Subcutaneous abdominal adipose tissue (tissue), 5 donors: ENCODE measurements at regions not wholly inside any gene's neighbourhood (a gene's known extent, or its start where the extent isn't known, plus 50 kb on each side); places are given as distances from the start of the nearest gene placed in this dataset.
"Not testable (repeated sequence)": the region's sequence is repeated elsewhere in the genome, so short reads cannot be mapped to it uniquely, and the experiment has no call there.

Experiments used
- H3K27ac ChIP-seq: one replicate; pipeline ENCODE4 v1.7.0; 2013; ENCODE audit warnings: low read depth, mild to moderate bottlenecking, inconsistent platforms, low read length, moderate library complexity
- H3K27me3 ChIP-seq, 5 donors: one replicate each; pipeline ENCODE4 v1.7.0; 2013; ENCODE audit warnings: low read length in 5 of 5, inconsistent platforms in 1 of 5; ENCODE audit not compliant: control insufficient read depth in 5 of 5, insufficient read depth in 4 of 5
- H3K36me3 ChIP-seq, 5 donors: one replicate each; pipeline ENCODE4 v1.7.0; 2013; ENCODE audit warnings: low read length in 5 of 5; ENCODE audit not compliant: control insufficient read depth in 5 of 5, insufficient read depth in 5 of 5
- H3K4me1 ChIP-seq, 5 donors: one replicate each; pipeline ENCODE4 v1.7.0; 2013; ENCODE audit warnings: low read length in 5 of 5, mild to moderate bottlenecking in 3 of 5, moderate library complexity in 1 of 5; ENCODE audit not compliant: control insufficient read depth in 5 of 5, insufficient read depth in 5 of 5
- H3K4me3 ChIP-seq, 5 donors: one replicate each; pipeline ENCODE4 v1.7.0; 2013; ENCODE audit warnings: low read length in 5 of 5, low read depth in 1 of 5
- H3K9ac ChIP-seq, 5 donors: one replicate each; pipeline ENCODE4 v1.7.0; 2013; ENCODE audit warnings: low read length in 5 of 5, mild to moderate bottlenecking in 4 of 5, moderate library complexity in 3 of 5
- H3K9me3 ChIP-seq, 5 donors: one replicate each; pipeline ENCODE4 v1.7.0; 2013; ENCODE audit warnings: low read length in 5 of 5; ENCODE audit not compliant: control insufficient read depth in 5 of 5
- donor health status: healthy.
- donor health status: healthy.
- donor health status: healthy.
- donor health status: healthy.
- donor health status: healthy.

DNA sequence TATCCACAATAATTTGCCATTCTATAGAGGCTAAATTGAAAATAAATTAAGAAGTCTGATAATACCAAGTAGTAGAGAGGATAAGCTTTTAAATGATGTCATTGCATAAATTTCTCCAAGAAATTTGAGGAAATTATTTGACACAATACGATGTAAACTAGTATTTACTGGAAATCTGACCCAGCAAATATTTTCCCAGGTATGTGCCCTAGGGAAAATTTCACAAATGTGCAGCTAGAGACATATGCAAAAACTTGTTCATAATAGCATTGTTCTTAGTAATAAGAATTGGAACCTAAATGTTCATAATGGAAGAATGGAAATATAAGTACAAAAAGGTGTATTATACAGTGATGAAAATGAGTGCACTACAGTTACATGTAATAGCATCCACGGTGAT is 888.8 kb upstream of the SOX11 start:
- no peak overlapping the region for H3K27ac ChIP-seq
- H3K36me3 ChIP-seq = no peaks in the 10 kb centered on the region
- H3K27me3 ChIP-seq = no peaks in the 10 kb centered on the region
- H3K4me3 ChIP-seq = no peak overlapping the region
- H3K4me1 ChIP-seq = no peaks in the 10 kb centered on the region
- H3K9ac ChIP-seq = no peak overlapping the region
- H3K9me3 ChIP-seq = no peaks in the 10 kb centered on the region

DNA sequence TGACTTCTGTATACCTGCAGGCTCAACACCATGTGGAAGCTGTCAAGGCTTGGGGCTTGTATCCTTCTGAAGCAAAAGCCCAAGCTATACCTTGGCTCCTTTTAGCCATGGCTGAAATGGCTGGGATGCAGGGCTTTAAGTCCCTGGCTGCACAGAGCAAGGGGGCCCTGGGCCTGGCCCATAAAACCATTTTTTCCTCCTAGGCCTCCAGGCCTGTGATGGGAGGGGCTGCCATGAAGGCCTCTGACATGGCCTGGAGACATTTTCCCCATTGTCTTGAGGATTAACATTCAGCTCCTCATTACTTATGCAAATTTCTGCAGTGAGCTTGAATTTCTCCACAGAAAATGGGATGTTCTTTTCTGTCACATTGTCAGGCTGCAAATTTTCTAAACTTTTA is 878.0 kb upstream of the SOX11 start:
- not testable (repeated sequence) for H3K27ac ChIP-seq, H3K4me1 ChIP-seq, H3K9ac ChIP-seq, H3K4me3 ChIP-seq, H3K36me3 ChIP-seq, H3K27me3 ChIP-seq
- H3K9me3 ChIP-seq = peaks cover 0 to 15% (median 0%) of the 10 kb centered on the region in 5 donors

DNA sequence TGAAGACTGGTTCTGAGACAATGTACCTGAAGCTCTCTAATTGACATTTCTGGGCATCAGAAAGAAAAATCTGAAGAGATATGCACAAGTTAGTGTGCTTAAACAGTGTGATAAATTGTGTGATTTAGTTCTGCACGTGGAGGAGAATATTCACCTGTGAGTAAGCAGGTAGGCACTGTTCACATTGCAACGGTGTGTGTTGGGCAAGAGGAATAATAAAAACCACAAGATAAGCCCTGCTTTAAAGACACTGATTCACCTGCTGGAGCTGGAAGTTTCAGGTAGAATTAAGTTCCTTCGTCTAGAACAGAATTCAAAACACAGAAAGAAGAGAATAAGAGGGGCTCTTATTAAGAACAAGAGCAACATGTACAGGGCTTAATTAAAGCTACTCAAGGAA is 864.3 kb upstream of the SOX11 start:
- Histone ChIP-seq H3K4me1 (no peaks in the 10 kb centered on the region), H3K9ac (no peak overlapping the region), H3K4me3 (no peak overlapping the region), H3K27me3 (no peaks in the 10 kb centered on the region), H3K36me3 (no peaks in the 10 kb centered on the region), H3K9me3 (no peaks in the 10 kb centered on the region), H3K27ac (no peak overlapping the region)

DNA sequence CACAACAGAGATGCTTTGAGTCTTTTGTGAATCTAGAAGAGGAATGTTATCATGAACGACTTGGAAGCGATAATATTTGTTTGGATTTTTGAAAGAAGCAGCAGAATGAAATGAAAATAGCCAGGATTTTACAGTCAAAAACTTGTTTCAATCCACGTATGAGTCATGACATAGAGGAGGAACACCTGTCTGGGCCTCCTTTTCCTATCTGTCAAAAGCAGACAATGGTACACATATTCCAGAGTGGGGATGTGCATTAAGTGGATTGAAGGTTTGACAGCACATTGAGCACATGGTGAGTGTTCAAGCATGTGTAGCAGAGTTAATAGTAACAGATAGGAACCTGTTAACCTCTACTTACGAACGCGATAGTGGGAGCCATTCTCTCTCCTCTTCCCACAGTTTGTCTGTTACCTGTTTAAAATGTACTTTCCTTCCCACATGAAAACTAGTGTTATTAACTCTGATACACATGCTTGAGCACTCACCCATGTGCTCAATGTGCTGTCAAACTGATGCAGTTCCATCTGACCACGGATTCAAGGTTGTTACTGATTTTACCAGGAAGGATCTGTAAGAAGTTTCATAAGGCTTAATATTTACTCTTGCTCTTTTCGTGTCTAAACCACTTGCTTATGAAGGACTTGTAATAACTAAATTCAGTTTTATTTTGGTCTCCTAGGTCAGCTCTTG is 863.4 kb upstream of the SOX11 start:
- Histone ChIP-seq H3K4me1 (no peaks in the 10 kb centered on the region), H3K27ac (no peak overlapping the region), H3K9me3 (no peaks in the 10 kb centered on the region), H3K36me3 (no peaks in the 10 kb centered on the region), H3K27me3 (no peaks in the 10 kb centered on the region), H3K9ac (no peak overlapping the region), H3K4me3 (no peak overlapping the region)

DNA sequence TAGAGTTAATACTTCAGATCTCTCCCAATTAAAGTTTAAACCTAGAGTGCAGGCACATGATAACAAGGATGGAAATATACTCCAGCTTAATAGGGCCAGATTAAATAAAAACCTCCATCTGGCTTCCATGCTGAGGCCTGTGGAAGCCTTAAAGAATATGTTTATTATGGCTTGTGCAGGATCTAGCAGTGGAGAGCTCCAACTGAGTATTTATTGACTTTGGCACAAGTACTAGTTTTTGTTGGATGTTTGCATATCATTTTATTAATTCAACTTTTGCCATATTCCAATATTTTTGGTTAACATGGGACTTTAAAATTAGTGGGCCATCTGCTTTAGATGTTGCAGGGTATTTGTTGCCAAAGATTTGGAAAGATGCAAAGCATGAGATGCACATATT is 860.4 kb upstream of the SOX11 start:
- Histone ChIP-seq H3K4me3 (no peak overlapping the region), H3K27me3 (no peaks in the 10 kb centered on the region), H3K27ac (no peak overlapping the region), H3K4me1 (no peaks in the 10 kb centered on the region), H3K9me3 (no peaks in the 10 kb centered on the region), H3K9ac (no peak overlapping the region), H3K36me3 (no peaks in the 10 kb centered on the region)

DNA sequence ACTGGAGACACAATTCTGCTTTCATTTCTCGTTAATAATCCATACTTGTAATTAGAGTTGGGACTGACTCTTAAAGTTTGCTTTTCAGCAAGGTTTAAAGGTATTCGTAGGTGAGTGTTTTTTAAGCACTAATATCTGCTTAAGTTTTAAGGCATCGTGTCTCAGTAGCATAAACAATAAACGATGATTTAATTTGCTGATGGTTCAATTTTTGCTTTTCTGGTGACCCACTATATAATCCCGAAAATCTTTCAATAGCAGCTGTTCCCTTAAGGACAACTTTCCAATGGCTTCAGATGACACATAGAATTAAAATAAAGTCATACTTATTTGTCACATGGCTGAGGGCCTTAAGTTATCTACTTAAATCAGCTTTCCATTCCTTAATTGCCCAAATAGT is 859.5 kb upstream of the SOX11 start:
- H3K9me3 ChIP-seq = no peaks in the 10 kb centered on the region
- no peak overlapping the region for H3K9ac ChIP-seq
- no peaks in the 10 kb centered on the region for H3K36me3 ChIP-seq
- no peak overlapping the region for H3K27ac ChIP-seq
- no peak overlapping the region for H3K4me3 ChIP-seq
- H3K27me3 ChIP-seq = no peaks in the 10 kb centered on the region
- H3K4me1 ChIP-seq = no peaks in the 10 kb centered on the region

DNA sequence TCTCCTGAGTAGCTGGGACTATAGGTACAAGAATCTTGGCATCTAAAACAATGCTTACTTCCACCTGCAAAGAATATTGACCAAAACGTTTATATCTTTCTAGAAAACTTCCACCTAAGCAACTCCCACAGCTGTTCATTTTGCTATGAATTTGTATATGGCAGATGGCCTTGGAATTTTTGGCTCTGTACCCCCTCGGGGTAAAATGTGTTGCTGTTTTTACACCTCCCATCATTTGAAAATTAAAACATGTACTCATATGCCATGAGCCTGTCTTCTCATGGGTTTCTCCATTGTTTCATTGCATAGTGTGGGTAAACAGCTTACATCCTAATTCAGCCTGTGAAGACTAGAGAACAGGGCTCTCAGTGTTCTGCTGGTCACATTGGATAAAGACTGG is 853.6 kb upstream of the SOX11 start:
- Histone ChIP-seq H3K9me3 (peaks cover 0 to 2% (median 0%) of the 10 kb centered on the region in 5 donors), H3K4me3 (no peak overlapping the region), H3K27me3 (peaks cover 0 to 3% (median 0%) of the 10 kb centered on the region in 5 donors), H3K4me1 (no peaks in the 10 kb centered on the region), H3K27ac (no peak overlapping the region), H3K9ac (no peak overlapping the region), H3K36me3 (no peaks in the 10 kb centered on the region)

DNA sequence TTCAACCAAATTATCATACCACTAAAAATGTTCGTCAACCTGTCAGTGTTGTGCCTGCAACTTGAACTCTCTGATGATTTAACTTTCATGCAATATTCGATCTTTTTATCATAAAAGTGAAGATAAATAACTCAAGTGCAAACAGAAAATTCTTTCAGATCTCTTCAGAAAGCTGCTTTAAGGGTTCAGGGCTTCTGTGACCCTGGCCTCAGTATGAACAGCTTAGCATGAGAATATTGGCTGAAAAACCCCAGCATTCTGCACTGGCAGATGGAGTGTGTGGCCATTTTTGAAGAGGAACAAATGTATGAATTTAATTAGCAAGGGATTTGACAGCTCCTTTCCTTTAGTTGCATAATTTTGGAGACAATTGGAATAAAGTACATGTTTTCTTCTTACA is 851.4 kb upstream of the SOX11 start:
- peaks cover 0 to 3% (median 0%) of the 10 kb centered on the region in 5 donors for H3K27me3 ChIP-seq
- no peak overlapping the region for H3K9ac ChIP-seq

DNA sequence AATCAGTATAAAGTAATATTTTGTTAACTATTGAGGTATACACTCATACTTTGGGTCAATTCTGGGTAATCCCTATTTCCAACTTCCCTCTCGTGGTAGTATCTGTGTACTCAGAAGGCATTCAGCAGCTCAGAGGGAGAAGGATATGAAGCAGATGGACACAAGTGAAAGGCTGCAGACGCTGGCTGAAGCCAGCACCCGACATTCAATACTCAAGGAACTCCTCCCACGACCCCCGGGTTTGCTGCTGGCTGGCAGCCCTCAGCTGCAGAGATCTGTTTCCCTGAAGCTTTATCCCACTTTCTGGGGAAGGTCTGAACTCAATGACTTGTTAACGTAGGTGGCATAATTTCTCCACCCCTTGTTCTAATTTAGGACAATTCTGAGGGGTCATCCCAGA is 847.3 kb upstream of the SOX11 start:
- Histone ChIP-seq H3K4me3 (no peak overlapping the region), H3K4me1 (no peaks in the 10 kb centered on the region), H3K9me3 (no peaks in the 10 kb centered on the region), H3K27ac (no peak overlapping the region), H3K9ac (no peak overlapping the region), H3K27me3 (peaks cover 0 to 3% (median 0%) of the 10 kb centered on the region in 5 donors), H3K36me3 (no peaks in the 10 kb centered on the region)

More for the DNA sequence above, 851.4 kb upstream of the SOX11 start:
- H3K4me3 ChIP-seq = no peak overlapping the region
- no peak overlapping the region for H3K27ac ChIP-seq
- no peaks in the 10 kb centered on the region for H3K36me3 ChIP-seq
- no peaks in the 10 kb centered on the region for H3K4me1 ChIP-seq
- peaks cover 0 to 2% (median 0%) of the 10 kb centered on the region in 5 donors for H3K9me3 ChIP-seq

DNA sequence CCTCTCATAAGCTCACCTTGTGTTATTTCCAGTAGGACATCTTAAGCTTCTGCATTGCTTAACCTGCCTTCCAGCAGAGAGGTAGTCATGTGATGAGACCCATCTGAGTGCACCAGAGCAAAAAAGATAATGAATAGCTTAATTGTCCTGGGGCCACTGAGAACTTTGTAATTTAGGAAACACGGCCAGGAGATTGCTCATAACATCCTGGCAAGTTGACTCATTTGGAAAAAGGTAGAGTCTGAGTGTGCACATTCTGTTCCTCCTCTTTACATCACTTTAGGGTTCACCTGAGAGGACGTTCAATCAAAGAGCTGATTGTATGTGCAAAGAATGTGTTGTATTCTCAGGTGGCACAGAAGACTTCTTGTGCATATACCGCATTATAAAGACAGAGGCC is 830.2 kb upstream of the SOX11 start:
- Histone ChIP-seq H3K36me3 (no peaks in the 10 kb centered on the region), H3K4me1 (no peaks in the 10 kb centered on the region), H3K27me3 (no peaks in the 10 kb centered on the region), H3K4me3 (no peak overlapping the region), H3K9me3 (no peaks in the 10 kb centered on the region), H3K9ac (no peak overlapping the region), H3K27ac (no peak overlapping the region)
